ENCODE measurements at regions not wholly inside any gene's neighbourhood (a gene's known extent, or its start where the extent isn't known, plus 50 kb on each side); places are given as distances from the start of the nearest gene placed in this dataset.

DNA sequence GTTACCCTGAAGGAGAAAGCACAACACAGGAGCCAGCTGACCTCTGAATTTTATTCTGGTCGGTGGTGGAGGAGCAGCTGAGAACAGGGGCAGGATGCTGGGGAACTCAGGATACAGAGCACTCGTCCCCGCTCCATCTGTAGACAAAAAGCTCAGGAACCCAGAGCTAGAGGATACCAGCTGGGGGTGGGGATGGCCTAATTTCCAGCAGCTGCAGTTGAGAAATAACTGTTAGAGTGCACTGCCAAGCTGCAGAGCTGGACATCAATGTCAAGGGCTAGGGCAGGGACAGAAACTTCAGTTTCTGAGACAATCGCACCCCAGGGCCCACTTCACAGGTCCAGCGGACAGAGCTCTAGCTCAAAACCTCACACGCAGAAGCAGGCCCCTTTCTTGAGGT, 122.1 kb upstream of the GUCY1A1 start:
- no peak for TF ChIP-seq ZNF274 (IDR thresholded peaks at IDR 0.05; ENCODE audit: low read depth, low read length)
- TF ChIP-seq SUZ12 (IDR thresholded peaks at IDR 0.05; ENCODE audit: extremely low read depth, insufficient read depth, insufficient read length): no peak
- TF ChIP-seq YY1 (IDR thresholded peaks at IDR 0.05; ENCODE audit: insufficient read depth, insufficient read length): no peak
